HG03432 (cell line): ENCODE measurements at regions not wholly inside any gene's neighbourhood (a gene's known extent, or its start where the extent isn't known, plus 50 kb on each side); places are given as distances from the start of the nearest gene placed in this dataset.

Experiments
- ATAC-seq: cut with Tn5 transposase; IDR thresholded peaks from one replicate; pipeline ENCODE4 v1.9.1; 2021; ENCODE audit warnings: mild to moderate bottlenecking, moderate library complexity; ENCODE audit not compliant: unreplicated experiment

GRCh38 chr1:162970021-162970420 is 99.1 kb upstream of the RGS4 start:
- no peak for ATAC-seq

- no peak for ATAC-seq
These were observed 102.5 kb upstream of the RGS4 start for GRCh38 chr1:162966613-162967012.

DNA sequence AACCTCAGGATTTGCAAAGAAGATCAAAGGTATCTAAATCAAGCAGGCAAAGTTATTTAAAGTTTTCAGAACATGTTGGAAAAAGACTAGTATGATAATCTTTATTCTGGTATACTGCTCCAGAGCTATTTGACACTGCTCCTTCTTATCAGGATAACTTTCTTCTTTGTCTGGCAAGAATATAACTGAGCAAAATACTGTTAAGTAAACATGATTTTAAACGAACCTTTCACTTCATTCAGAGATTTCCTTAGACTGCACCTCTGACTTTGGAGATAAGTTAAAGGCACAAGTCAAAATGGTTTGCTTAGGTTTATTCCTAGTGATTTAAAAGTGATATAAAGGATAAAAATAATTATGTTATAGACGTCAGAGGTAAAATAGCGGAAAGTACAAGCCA is 103.9 kb upstream of the CCDC190 start:
- no peak for ATAC-seq

GRCh38 chr1:162956922-162957321 is 95.9 kb upstream of the CCDC190 start:
- no peak for ATAC-seq

GRCh38 chr1:162954824-162955223 is 93.8 kb upstream of the CCDC190 start:
- ATAC-seq = no peak

GRCh38 chr1:162952956-162953355 is 92.0 kb upstream of the CCDC190 start:
- ATAC-seq = no peak

DNA sequence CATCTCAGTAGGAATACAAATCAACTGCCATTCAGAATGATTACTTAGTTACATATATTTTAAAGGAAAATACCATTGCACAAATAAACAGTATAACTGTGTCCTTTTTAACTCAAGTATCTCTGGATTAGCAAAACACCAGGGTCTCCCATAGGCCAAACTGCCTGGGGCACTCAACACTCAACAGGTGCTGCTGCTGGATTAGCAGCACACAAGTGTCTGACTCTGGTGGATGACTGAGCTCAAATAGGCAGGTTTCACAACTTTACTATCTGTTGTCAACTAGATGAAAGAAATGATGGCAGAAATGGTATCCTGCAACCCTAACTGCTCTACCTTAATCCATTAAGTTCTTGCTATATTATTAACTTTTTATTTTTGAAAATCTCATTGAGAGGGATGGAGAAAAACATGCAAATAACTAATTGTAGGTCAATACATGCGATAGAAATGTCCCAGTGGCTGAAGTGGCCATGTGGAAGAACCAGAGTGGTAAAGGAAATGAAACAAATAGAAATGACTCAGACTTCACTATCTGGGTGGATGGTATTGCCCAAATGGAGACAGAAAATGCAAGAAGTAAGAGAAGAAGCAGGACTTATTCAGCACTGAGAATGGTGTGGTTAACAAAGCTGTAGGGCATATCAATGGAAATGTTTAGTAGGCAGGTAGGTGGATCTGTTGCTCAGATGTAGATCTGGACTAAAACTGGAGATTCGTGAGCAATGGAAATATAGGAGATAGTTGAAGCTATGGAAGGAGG is 90.8 kb upstream of the CCDC190 start:
- ATAC-seq = peak; percentile 98

GRCh38 chr1:162950187-162950586 is 89.2 kb upstream of the CCDC190 start:
- no peak for ATAC-seq

GRCh38 chr1:162946701-162947100 is 85.7 kb upstream of the CCDC190 start:
- no peak for ATAC-seq

GRCh38 chr1:162944974-162945674 is 84.1 kb upstream of the CCDC190 start:
- ATAC-seq = no peak

DNA sequence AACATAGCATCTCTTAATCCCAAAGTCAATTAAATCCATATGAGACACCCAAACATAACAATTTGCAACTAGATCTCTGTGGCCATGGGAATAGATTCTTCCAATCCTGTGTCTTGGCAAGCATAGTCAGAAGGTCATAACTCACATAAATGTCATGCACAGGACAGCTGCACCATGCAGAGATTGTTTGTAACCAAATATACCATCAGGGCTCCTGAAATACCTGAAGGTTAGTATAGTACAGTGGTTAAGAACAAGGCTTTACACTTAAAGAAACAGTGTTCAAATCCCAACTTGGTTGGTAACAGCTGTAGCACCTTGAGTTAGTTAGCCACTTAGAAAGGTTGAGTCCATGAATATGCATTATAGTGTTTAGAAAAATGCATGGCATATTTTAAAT is 82.6 kb upstream of the CCDC190 start:
- ATAC-seq = no peak

- no peak for ATAC-seq
These were observed 82.1 kb upstream of the CCDC190 start for GRCh38 chr1:162942916-162943559.

DNA sequence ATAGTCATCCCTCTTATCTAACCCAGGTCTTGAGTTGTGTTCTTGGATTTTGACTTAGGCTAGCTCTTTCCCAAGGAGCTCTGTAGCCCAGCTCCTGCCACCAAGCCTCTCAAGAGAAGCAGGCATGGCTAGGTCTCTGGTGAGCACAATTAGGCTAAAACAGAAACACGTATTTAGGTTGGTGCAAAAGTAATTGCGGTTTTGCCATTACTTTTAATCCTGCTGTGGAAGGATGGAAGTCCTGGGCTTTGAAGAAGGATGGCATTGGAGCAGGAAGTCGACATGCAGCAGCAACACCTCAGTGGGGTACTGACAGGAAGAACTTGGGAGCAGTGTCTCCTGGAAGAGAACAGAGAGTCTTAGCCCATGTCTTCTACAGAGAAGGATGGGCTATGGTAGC is 80.0 kb upstream of the CCDC190 start:
- no peak for ATAC-seq

DNA sequence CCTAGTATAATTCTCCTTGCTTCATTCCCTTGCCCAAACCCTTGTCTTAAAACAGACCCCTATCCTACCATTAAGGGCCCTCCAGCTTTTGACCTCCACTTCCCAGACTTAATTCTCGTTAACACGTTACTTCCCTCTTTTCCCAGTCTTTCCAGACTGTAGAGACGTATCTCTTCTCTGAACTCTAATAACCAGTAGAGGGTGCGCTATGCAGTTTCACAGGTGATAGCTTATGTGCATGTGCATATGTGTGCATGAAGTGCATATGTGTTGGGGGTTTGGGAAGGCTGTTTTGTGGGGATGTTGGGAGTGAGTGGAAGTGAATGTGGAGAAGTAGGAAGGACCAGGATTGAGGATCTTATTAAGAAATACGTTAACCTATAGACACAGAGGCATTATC is 78.1 kb upstream of the CCDC190 start:
- ATAC-seq = no peak

DNA sequence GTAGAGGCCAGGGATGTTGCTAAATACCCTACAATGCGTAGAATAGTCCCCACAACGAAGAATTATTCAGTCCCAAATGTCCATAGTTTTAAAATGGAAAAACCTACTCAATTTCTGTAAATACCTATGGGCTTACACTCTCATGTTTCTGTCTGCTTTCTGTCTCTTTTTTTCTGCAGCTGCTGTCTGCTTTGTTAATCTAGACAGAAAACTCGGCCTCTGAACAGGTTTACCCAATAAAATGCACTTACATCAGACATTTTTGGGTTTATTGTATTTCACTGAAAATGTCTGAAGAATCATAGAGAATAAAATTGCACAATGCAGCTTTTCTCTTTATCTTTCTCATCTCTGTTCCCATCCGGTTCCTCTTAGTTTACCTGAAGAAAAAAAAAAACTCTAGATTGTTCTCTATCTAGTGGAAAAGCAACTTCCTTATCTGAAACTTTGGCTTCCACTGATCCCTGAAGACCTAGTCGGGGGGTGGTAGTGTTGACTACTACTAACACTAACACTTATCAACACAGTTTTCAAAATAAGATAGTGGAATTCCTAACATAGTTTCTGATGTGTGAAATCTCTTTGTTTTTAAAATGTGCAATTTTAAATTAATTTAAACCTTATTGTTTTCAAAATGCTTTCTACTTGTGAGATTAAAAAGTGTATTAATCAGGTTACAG is 76.9 kb upstream of the CCDC190 start:
- ATAC-seq = no peak

DNA sequence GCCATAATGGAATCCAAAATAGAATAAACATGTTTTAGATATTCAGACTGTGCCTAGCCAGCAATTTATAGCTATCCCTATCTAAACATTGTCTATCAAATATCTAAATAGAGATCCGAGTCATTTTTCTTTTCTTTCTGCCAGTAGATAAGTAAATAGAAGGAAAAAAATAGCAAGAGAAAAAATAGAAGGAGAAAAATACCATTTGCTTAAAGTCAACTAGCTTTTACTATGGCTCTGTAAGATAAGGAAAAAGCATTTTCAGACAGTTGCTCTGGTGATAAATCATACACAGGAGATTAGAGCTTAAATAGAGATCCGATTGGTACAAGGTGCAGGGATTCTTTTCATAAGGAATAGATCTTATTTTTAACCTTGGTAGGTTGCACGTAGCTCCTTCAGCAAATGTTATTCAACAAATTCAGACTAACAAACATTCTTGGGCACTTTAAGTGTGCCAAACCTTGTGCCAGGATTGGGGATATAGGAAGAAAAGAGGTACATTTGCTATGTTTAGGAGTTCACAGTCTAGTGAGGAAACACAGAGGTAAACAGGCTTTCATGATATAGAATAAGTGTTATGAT is 70.1 kb upstream of the CCDC190 start:
- ATAC-seq = no peak

DNA sequence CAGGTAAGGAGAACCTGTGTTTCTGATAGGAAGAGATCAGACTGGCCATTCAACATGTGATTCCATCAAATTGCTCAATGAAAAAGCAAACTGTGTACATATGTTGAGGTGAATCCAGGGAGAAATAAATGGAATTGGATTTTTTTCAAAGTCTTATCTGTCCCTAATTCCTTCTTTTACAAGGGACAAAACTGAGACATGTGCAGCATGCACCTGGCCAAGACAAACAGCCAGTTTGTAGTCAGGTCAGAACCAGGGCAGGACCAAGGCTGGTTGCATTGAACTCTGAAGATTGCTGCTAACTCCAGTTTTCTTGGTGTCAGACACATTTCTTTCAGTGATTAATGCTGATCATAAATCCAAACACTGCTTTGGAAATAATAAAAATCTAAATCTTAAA is 69.6 kb upstream of the CCDC190 start:
- no peak for ATAC-seq

DNA sequence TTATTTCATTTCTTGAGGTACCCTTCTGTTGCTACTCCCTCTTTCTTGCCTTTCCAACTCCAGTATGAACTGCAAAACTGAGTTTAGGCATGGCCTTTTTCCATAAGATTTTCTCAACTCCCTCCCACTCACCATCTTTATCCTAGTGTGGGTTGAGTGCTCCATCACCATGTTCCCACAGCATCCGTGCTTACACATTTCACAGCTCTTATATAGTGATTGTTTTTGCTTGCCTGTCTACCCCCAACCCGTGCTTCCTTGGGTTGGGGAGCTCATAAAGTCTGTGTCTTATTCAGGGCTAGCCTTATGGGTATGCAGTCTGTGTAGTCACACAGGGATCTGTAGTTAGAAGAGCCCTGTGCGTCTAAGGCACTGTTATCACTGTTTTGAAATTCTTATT is 68.2 kb upstream of the CCDC190 start:
- no peak for ATAC-seq

DNA sequence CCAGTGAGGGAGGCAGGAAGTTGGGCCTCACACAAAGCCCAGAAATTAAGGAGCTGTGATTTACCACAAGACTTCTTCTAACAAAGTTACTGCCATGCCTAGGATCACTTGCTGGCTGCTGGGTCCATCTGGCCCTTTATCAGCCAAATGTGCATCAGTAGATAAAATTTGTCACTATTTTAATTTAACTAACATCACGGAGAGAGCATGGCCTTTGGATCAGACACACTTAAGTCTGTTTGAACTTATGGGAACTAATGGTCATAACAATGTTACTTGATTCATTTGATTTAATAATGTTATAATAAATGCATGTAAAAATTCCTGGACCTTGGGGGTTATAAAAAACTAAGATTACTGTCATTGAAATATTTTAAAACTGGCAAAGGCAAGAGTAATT is 67.2 kb upstream of the CCDC190 start:
- ATAC-seq = no peak

GRCh38 chr1:162927421-162927820 is 66.4 kb upstream of the CCDC190 start:
- no peak for ATAC-seq

DNA sequence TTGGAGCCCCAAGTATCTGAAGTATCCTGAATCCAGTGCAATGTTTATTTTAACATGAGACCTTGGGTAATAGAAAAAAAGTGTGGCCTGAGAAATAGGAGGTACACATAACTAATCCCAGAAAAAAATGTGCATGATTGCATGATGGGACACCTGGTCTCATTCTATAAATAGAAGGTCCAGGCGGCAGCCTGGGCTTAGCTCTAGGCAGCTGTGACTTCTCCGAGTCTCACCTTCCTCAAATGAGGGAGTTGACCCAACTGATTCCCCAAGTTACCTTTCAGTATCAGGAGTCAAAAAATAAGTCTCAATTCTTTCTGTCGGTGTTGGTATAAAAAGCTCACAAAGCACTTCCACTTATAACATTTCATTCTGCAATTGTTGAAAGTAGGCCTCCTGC is 65.9 kb upstream of the CCDC190 start:
- no peak for ATAC-seq
